HG03064 (cell line): ENCODE measurements at regions not wholly inside any gene's neighbourhood (a gene's known extent, or its start where the extent isn't known, plus 50 kb on each side); places are given as distances from the start of the nearest gene placed in this dataset.

Experiments
- ATAC-seq: cut with Tn5 transposase; IDR thresholded peaks from one replicate; pipeline ENCODE4 v1.9.1; 2021; ENCODE audit warnings: low read depth; ENCODE audit not compliant: unreplicated experiment

GRCh38 chr15:47326410-47327333 is 390.6 kb upstream of the SEMA6D start:
- ATAC-seq = no peak

- no peak for ATAC-seq
Measured at GRCh38 chr15:47331829-47332393, 385.4 kb upstream of the SEMA6D start.

GRCh38 chr15:47332481-47332880 is 384.8 kb upstream of the SEMA6D start:
- ATAC-seq = no peak

GRCh38 chr15:47333734-47334133 is 383.6 kb upstream of the SEMA6D start:
- no peak for ATAC-seq

GRCh38 chr15:47334805-47335535 is 382.3 kb upstream of the SEMA6D start:
- no peak for ATAC-seq

GRCh38 chr15:47337106-47337505 is 380.2 kb upstream of the SEMA6D start:
- ATAC-seq = no peak

- ATAC-seq = no peak
Measured at GRCh38 chr15:47337836-47338235, 379.5 kb upstream of the SEMA6D start.

GRCh38 chr15:47338771-47339170 is 378.5 kb upstream of the SEMA6D start:
- ATAC-seq = no peak

- no peak for ATAC-seq
Measured at GRCh38 chr15:47339800-47340570, 377.3 kb upstream of the SEMA6D start.

- no peak for ATAC-seq
Measured at GRCh38 chr15:47340571-47340920, 376.8 kb upstream of the SEMA6D start.

GRCh38 chr15:47349179-47349578 is 368.1 kb upstream of the SEMA6D start:
- no peak for ATAC-seq

- ATAC-seq = no peak
Measured at GRCh38 chr15:47351501-47351900, 365.8 kb upstream of the SEMA6D start.

- no peak for ATAC-seq
Measured at GRCh38 chr15:47352217-47352616, 365.1 kb upstream of the SEMA6D start.

- ATAC-seq = no peak
Measured at GRCh38 chr15:47355759-47356158, 361.5 kb upstream of the SEMA6D start.

- ATAC-seq = no peak
Measured at GRCh38 chr15:47356297-47356696, 361.0 kb upstream of the SEMA6D start.

GRCh38 chr15:47358876-47359275 is 358.4 kb upstream of the SEMA6D start:
- ATAC-seq = no peak

- no peak for ATAC-seq
Measured at GRCh38 chr15:47360305-47360704, 357.0 kb upstream of the SEMA6D start.

- ATAC-seq = no peak
Measured at GRCh38 chr15:47362118-47362905, 355.0 kb upstream of the SEMA6D start.

GRCh38 chr15:47363653-47364052 is 353.7 kb upstream of the SEMA6D start:
- no peak for ATAC-seq
